RWPE1 (cell line): ENCODE measurements at regions not wholly inside any gene's neighbourhood (a gene's known extent, or its start where the extent isn't known, plus 50 kb on each side); places are given as distances from the start of the nearest gene placed in this dataset.
A peak's percentile ranks its signal among the peaks of the same experiment; 100 is the strongest.
"Not testable (repeated sequence)": the region's sequence is repeated elsewhere in the genome, so short reads cannot be mapped to it uniquely, and the experiment has no call there.

Experiments
- CTCF ChIA-PET: fragments of 350-600 bp; sonication (Branson Sonifier 250); formaldehyde crosslinking; extraction: SDS; loops from one replicate; lab custom pipeline; 2021; lab: Yijun Ruan, JAX
- POLR2A ChIA-PET: fragments of 400-600 bp; formaldehyde crosslinking; extraction: SDS; loops from one replicate; lab custom pipeline; 2020; ENCODE audit warnings: antibody characterized with exemption; ENCODE audit not compliant: low non-redundant PET; lab: Yijun Ruan, JAX
- DNase-seq: peaks from one replicate; pipeline ENCODE4 v3.0.0; 2012; ENCODE audit warnings: low spot score
- H3K27ac ChIP-seq: fragments of 450-650 bp; 2 replicates; pipeline ENCODE4 v1.5.1; 2017
- TF ChIP-seq, protein P1 (sequence below): fragments of 450-650 bp; conservative IDR thresholded peaks from 2 replicates; pipeline ENCODE4 v1.5.1; 2017; ENCODE audit warnings: low read depth, mild to moderate bottlenecking

DNA sequence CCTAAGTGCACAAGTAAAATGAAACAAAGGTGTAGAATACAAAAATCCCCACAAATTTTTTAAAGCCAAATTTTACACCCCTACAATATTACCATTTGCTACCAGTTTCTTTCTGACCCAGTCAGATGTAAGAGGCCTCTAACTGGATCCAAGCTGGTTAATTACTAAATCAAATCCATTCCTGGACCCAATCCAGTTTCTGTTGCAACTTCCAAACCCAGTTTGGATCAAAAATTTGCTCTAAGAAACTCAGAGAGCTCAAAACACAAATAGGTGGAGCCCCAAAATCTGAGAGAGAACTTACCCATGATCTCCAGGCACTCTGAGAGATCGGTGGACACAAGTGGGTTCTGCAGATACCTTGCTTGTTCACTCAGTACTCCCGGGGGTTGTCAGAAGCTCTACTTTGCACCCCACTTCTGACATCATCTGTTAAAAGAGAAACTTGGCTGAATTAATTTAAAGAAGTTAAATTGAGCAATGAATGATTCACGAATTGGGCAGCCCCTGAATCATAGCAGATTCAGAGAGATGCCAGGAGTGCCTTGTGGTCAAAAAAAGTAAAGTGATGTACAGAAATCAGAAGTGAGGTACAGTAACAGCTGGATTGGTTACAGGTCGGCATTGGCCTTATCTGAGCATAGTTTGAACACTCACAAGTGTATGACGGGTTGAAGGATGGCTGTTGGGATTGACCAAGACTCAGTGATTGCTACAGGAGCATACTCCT, 448.0 kb downstream of the KCNT2 start:
- TF ChIP-seq, protein P1, sequence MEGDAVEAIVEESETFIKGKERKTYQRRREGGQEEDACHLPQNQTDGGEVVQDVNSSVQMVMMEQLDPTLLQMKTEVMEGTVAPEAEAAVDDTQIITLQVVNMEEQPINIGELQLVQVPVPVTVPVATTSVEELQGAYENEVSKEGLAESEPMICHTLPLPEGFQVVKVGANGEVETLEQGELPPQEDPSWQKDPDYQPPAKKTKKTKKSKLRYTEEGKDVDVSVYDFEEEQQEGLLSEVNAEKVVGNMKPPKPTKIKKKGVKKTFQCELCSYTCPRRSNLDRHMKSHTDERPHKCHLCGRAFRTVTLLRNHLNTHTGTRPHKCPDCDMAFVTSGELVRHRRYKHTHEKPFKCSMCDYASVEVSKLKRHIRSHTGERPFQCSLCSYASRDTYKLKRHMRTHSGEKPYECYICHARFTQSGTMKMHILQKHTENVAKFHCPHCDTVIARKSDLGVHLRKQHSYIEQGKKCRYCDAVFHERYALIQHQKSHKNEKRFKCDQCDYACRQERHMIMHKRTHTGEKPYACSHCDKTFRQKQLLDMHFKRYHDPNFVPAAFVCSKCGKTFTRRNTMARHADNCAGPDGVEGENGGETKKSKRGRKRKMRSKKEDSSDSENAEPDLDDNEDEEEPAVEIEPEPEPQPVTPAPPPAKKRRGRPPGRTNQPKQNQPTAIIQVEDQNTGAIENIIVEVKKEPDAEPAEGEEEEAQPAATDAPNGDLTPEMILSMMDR, result no peak
- peak; percentile 60 for DNase-seq

DNA sequence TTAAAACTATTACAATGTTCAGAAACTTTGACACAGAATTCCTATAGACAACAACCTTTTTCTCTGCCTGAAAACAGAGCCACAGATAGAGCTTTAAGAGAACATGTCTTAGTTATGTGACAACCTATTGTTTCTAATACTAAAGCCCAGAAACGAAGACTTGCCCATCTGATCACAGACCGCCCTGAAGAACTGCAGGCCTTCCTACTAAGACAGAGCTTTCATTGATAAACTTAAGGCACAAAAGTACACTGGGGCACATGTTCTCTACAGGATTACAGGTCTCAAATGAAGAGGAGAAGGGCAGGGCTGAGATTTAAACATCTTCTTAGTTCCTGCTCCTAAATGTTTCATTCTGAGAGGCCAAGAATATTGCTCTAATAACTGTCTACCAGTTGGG, 452.7 kb downstream of the KCNT2 start:
- CTCF ChIA-PET, result interaction anchor here (0.5 to 1.2 kb wide), 4 partner anchors 153 to 502 kb away, joined by 3 to 5 read pairs (median 4); no protein-coding TSS in a partner anchor
- POLR2A ChIA-PET, result no interaction called here
- TF ChIP-seq, protein P1, result no peak
- DNase-seq, result no peak
- no peak overlapping the region for H3K27ac ChIP-seq

More for the DNA sequence above, 448.0 kb downstream of the KCNT2 start:
- ChIA-PET CTCF (interaction anchor here (0.6 to 1.1 kb wide), 5 partner anchors 13 to 449 kb away, joined by 3 to 5 read pairs (median 3); no protein-coding TSS in a partner anchor), POLR2A (interaction anchor here (1.1 kb wide), 1 partner anchor 96 kb away, joined by 3 read pairs; no protein-coding TSS in a partner anchor)
- H3K27ac ChIP-seq, result no peak overlapping the region

DNA sequence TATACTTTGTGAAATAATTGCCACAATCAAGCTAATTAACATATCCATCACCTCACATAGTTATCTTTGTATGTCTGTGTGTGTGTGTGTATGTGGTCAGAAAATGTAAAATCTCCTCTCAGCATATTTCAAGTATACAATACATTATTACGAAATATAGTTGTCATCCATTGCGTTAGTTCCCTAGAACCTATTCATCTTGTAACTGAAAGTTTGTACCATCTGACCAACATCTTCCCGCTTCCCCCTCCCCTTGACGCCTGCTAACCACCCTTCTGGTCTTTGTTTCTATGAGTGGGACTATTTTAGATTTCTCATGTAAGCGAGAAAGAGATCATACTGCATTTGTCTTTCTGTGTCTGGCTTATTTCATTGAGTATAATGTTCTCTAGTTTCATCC, 455.3 kb downstream of the KCNT2 start:
- CTCF ChIA-PET, result no interaction called here
- TF ChIP-seq, protein P1, result no peak
- DNase-seq, result no peak
- POLR2A ChIA-PET, result no interaction called here
- H3K27ac ChIP-seq, result no peak overlapping the region

DNA sequence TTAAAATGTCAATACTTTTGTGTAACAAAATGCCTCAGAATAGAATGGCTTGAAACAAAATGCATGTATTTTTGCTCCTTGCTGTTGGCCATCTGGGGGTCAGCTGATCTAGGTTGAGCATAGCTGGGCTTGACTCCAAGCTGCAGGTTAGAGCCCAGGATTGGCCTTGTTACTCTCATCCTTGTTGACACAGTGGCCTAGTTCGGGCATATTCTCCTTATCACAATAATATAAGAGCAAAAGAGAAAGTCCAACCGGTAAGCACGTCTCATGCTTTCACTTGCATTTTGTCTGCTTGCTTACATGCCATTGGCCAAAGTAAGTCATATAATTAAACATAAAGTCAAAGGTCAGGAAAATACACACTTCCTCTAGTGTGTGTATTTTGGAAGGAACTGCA, 456.2 kb downstream of the KCNT2 start:
- POLR2A ChIA-PET, result no interaction called here
- no peak for DNase-seq
- no peak overlapping the region for H3K27ac ChIP-seq
- CTCF ChIA-PET, result interaction anchor here (0.6 to 1.0 kb wide), 2 partner anchors 22 to 153 kb away, joined by 3 read pairs; no protein-coding TSS in a partner anchor
- TF ChIP-seq, protein P1, result no peak

DNA sequence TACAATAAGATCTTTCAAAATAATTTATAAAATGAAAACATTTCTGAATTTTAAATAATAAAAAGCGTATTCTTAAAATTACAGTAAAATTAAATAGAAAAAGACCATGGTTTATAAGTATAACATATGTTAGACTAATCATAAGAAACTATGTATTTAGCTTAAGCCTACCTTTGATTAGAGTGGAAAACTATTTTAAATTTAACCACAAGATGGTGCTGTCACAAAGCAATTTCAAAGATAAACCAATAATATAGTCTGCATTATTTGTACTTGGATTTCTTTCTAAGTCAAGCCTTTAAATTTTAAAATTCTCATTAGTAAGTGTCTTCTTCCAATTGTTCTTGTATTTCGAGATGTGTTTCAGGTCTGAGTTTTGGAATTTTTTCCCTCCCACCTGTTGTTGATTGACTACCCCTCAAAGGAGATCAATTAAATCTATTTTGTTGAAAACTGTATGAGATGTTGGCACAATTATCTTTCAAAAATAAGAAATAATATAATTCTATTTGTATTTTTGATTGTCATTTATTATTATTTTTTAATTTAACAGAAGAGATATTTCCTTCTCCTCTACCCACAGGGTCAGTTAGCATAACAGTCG, 459.8 kb downstream of the KCNT2 start:
- POLR2A ChIA-PET, result no interaction called here
- CTCF ChIA-PET, result interaction anchor here (0.6 to 4.2 kb wide), 30 partner anchors 10 to 1423 kb away, joined by 3 to 66 read pairs (median 4); no protein-coding TSS in a partner anchor
- peak; percentile 32 for DNase-seq
- no peak overlapping the region for H3K27ac ChIP-seq
- TF ChIP-seq, protein P1, result peak; percentile 67

DNA sequence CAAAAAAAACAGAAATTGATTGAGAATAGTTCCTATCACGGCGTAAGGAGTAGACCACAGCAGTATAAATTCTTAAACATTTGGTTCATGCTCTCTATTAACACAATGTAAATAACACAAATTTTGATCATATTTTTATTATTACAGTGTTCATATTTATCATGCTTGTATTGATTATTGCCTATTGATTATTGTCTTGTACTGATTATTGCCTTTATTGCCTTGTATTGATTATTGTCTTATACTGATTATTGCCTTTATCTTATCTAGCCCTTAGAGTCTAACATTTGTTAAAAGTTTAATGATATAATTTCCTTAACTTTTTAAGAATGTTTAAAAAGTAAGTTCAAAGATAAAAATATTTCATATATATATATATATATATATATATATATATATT, 460.7 kb downstream of the KCNT2 start:
- ChIA-PET CTCF (interaction anchor here (0.6 to 4.2 kb wide), 8 partner anchors 13 to 473 kb away, joined by 3 to 66 read pairs (median 6); no protein-coding TSS in a partner anchor), POLR2A (no interaction called here)
- no peak for DNase-seq
- TF ChIP-seq, protein P1, result no peak
- no peak overlapping the region for H3K27ac ChIP-seq

DNA sequence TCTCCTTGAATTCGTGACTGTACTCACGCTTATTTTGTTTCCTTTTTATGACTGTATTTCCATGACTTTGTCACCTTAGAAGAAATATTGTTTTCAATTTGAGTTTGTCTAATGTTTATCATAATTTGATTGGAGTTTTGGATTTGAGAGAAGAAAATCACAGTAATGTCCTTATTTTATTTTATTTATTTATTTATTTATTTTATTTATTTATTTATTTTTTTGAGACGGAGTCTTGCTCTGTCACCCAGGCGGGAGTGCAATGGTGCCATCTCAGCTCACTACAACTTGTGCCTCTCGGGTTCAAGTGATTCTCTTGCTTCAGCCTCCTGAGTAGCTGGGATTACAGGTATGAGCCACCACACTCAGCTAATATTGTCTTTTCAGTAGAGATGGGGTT, 463.1 kb downstream of the KCNT2 start:
- POLR2A ChIA-PET, H3K27ac ChIP-seq, DNase-seq, CTCF ChIA-PET: not testable (repeated sequence)
